Suprapubic skin (tissue), 4 donors: ENCODE measurements at regions not wholly inside any gene's neighbourhood (a gene's known extent, or its start where the extent isn't known, plus 50 kb on each side); places are given as distances from the start of the nearest gene placed in this dataset.

Experiments
- DNase-seq, 2 donors: peaks; one replicate each; pipeline ENCODE4 v3.0.0-alpha.2; 2019; ENCODE audit warnings: low spot score in 2 of 2
- H3K27ac ChIP-seq: fragments of 200-600 bp; sonication (generic); one replicate; pipeline ENCODE4 v1.5.1; 2019
- H3K27me3 ChIP-seq: fragments of 200-600 bp; sonication (generic); one replicate; pipeline ENCODE4 v1.5.1; 2019
- H3K36me3 ChIP-seq: fragments of 200-600 bp; sonication (generic); one replicate; pipeline ENCODE4 v1.5.1; 2019
- H3K4me1 ChIP-seq: fragments of 200-600 bp; sonication (generic); one replicate; pipeline ENCODE4 v1.5.1; 2019
- H3K4me3 ChIP-seq: fragments of 200-600 bp; sonication (generic); one replicate; pipeline ENCODE4 v1.5.1; 2019; ENCODE audit warnings: mild to moderate bottlenecking
- H3K9me3 ChIP-seq: fragments of 200-600 bp; sonication (generic); one replicate; pipeline ENCODE4 v1.5.1; 2019
- EP300 ChIP-seq: sonication (generic); formaldehyde crosslinking; IDR thresholded peaks from one replicate; pipeline ENCODE4 v1.6.1; 2017; ENCODE audit warnings: antibody characterized with exemption
- POLR2A ChIP-seq, 2 donors: fragments of 450-650 bp; IDR thresholded peaks; one replicate each; pipeline ENCODE4 v1.6.1; 2017; ENCODE audit warnings: antibody characterized with exemption in 2 of 2, mild to moderate bottlenecking in 2 of 2, moderate library complexity in 2 of 2
- POLR2AphosphoS5 ChIP-seq, 3 donors: sonication (generic); formaldehyde crosslinking; IDR thresholded peaks; one replicate each; pipeline ENCODE4 v1.6.1; 2017; ENCODE audit warnings: antibody characterized with exemption in 3 of 3
- WGBS: methylation state at CpG from one replicate; pipeline ENCODE4 v1.1.5; 2018; 5-methylcytosine and 5-hydroxymethylcytosine counted together
- TF ChIP-seq, protein P1 (sequence below), 2 donors: fragments of 200-600 bp in 1 of 2; fragments of 450-650 bp in 1 of 2; sonication (generic) in 1 of 2; IDR thresholded peaks; one replicate each; pipeline ENCODE4 v1.5.1; 2016 to 2019; ENCODE audit warnings: antibody characterized with exemption in 2 of 2, mild to moderate bottlenecking in 1 of 2, moderate library complexity in 1 of 2

DNA sequence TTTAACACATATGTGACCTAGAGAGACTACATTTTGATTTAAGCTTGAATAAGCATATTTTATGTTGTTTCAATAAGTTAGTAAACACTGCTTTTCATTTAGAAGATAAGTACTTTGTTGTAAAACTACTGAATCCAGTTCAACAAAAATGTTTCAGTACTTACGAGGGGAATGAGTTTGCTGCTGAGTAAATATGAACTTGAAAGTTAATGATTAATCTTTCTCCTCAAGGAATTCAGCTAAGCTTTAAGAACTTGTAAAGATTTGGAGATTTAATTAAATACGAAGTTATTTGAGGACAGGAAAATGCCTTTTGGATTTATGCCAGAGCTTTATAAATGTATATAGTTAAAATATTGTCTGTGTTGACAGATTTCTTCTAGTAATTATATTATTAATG is 933.0 kb upstream of the LCORL start:
- no peak for DNase-seq
- Histone ChIP-seq H3K9me3 (no peaks in the 10 kb centered on the region), H3K27me3 (no peaks in the 10 kb centered on the region), H3K4me1 (no peaks in the 10 kb centered on the region), H3K4me3 (no peak overlapping the region), H3K27ac (no peak overlapping the region), H3K36me3 (no peaks in the 10 kb centered on the region)
- TF ChIP-seq EP300 (no peak), POLR2A (IDR thresholded peaks at IDR 0.05) (no peak), POLR2AphosphoS5 (IDR thresholded peaks at IDR 0.05) (no peak)
- TF ChIP-seq, protein P1, sequence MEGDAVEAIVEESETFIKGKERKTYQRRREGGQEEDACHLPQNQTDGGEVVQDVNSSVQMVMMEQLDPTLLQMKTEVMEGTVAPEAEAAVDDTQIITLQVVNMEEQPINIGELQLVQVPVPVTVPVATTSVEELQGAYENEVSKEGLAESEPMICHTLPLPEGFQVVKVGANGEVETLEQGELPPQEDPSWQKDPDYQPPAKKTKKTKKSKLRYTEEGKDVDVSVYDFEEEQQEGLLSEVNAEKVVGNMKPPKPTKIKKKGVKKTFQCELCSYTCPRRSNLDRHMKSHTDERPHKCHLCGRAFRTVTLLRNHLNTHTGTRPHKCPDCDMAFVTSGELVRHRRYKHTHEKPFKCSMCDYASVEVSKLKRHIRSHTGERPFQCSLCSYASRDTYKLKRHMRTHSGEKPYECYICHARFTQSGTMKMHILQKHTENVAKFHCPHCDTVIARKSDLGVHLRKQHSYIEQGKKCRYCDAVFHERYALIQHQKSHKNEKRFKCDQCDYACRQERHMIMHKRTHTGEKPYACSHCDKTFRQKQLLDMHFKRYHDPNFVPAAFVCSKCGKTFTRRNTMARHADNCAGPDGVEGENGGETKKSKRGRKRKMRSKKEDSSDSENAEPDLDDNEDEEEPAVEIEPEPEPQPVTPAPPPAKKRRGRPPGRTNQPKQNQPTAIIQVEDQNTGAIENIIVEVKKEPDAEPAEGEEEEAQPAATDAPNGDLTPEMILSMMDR (IDR thresholded peaks at IDR 0.05), result no peak
- 29% methylated on average over 2 of the region's 2 CpGs for WGBS

DNA sequence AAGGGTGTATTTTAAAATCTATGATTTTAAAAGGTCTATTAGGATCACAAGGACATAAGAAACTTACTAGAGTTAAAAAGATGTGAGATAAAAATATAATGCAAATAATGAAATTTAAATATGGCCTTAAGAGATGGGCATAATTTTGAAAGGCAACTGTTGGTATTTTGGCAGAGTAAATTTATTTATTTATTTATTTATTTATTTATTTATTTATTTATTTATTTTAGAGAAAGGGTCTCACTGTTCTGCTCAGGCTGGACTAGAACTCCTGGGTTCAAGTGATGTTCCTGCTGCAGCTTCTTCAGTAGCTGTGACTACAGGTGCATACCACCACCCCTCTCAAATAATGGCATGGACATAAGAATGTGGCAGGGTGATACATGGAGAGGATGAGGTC is 932.1 kb upstream of the LCORL start:
- H3K9me3 ChIP-seq, result no peaks in the 10 kb centered on the region
- no peak overlapping the region for H3K4me3 ChIP-seq
- no peak for DNase-seq
- no peak for TF ChIP-seq POLR2AphosphoS5 (IDR thresholded peaks at IDR 0.05)
- no peak for TF ChIP-seq POLR2A (IDR thresholded peaks at IDR 0.05)
- TF ChIP-seq, protein P1 (IDR thresholded peaks at IDR 0.05), result no peak
- no peak for TF ChIP-seq EP300
- no peak overlapping the region for H3K27ac ChIP-seq
- H3K36me3 ChIP-seq, result no peaks in the 10 kb centered on the region
- H3K27me3 ChIP-seq, result no peaks in the 10 kb centered on the region
- H3K4me1 ChIP-seq, result no peaks in the 10 kb centered on the region

DNA sequence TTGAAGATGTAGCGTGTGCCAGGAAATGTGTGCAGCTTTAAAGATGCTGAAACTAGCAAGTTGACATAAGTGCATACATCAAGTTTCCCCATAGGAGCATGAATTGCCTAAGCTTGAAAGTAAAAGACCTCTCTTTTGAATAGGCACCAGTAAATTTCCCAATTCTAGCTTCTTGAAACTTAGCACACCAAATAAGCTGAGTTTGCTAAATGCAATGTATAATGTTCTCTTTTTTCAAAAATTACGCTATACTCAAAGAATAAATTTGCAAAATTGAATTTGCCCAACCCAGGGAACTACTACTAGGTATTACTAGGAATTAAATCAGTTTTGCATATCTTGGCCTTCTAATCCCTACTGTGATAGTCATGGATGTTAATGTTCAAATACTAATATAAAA is 923.9 kb upstream of the LCORL start:
- no peak overlapping the region for H3K4me3 ChIP-seq
- H3K4me1 ChIP-seq, result no peaks in the 10 kb centered on the region
- no peaks in the 10 kb centered on the region for H3K9me3 ChIP-seq
- DNase-seq, result no peak
- H3K27ac ChIP-seq, result no peak overlapping the region
- no peaks in the 10 kb centered on the region for H3K27me3 ChIP-seq
- TF ChIP-seq, protein P1 (IDR thresholded peaks at IDR 0.05), result no peak
- no peak for TF ChIP-seq POLR2A (IDR thresholded peaks at IDR 0.05)
- no peak for TF ChIP-seq POLR2AphosphoS5 (IDR thresholded peaks at IDR 0.05)
- TF ChIP-seq EP300, result no peak
- WGBS, result 92% methylated on average over 2 of the region's 2 CpGs
- no peaks in the 10 kb centered on the region for H3K36me3 ChIP-seq

- no peak overlapping the region for H3K27ac ChIP-seq
- DNase-seq, result no peak
- no peak for TF ChIP-seq EP300
- TF ChIP-seq POLR2AphosphoS5 (IDR thresholded peaks at IDR 0.05), result no peak
- TF ChIP-seq, protein P1 (IDR thresholded peaks at IDR 0.05), result no peak
- TF ChIP-seq POLR2A (IDR thresholded peaks at IDR 0.05), result no peak
- H3K4me3 ChIP-seq, result no peak overlapping the region
- no peaks in the 10 kb centered on the region for H3K36me3 ChIP-seq
- no peaks in the 10 kb centered on the region for H3K4me1 ChIP-seq
- no peaks in the 10 kb centered on the region for H3K9me3 ChIP-seq
- no peaks in the 10 kb centered on the region for H3K27me3 ChIP-seq
Measured at GRCh38 chr4:18942874-18943273, 921.3 kb upstream of the LCORL start.

DNA sequence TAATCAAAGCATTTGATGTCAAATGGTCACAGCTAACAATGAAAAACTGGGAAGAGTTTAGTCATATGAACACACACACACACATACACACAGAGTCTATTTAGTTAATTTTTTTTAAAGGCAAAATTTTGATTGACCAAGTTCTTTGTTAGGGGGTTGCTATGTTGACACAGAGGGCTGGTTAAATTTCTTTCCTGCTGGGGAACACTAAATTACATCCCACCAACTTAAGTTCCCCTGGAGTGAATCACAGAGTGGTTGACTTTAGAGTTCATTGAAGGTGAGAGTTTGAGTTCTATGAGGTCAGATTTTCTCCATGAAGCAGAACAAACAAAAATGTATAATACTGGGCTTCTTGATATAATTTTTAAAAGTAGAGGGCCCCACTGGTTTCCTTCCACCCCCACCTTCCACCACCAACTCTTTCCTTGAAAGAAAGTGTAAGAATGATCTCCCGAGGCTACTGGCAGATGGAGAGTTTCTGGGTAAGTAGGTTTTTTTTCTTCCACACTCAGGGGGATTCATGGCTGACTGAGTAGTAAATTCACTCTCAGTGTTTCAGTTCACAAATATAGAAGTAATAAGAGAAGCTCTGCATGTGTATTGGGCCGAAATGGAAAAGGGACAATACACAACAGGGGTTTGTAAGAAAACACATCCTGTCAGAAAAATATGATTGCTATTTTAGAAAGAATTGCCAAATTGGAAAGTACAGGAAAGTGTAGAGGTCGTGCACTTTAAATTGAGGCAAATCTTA is 917.0 kb upstream of the LCORL start:
- TF ChIP-seq EP300 (no peak), POLR2A (IDR thresholded peaks at IDR 0.05) (no peak), POLR2AphosphoS5 (IDR thresholded peaks at IDR 0.05) (no peak)
- TF ChIP-seq, protein P1 (IDR thresholded peaks at IDR 0.05), result no peak
- 36% methylated on average over 3 of the region's 3 CpGs for WGBS

More for the DNA sequence above, 917.0 kb upstream of the LCORL start:
- no peaks in the 10 kb centered on the region for H3K36me3 ChIP-seq
- H3K9me3 ChIP-seq, result no peaks in the 10 kb centered on the region
- no peaks in the 10 kb centered on the region for H3K27me3 ChIP-seq
- H3K4me3 ChIP-seq, result no peak overlapping the region
- no peak for DNase-seq
- H3K4me1 ChIP-seq, result no peaks in the 10 kb centered on the region
- no peak overlapping the region for H3K27ac ChIP-seq
